ENCODE measurements at regions not wholly inside any gene's neighbourhood (a gene's known extent, or its start where the extent isn't known, plus 50 kb on each side); places are given as distances from the start of the nearest gene placed in this dataset.

DNA sequence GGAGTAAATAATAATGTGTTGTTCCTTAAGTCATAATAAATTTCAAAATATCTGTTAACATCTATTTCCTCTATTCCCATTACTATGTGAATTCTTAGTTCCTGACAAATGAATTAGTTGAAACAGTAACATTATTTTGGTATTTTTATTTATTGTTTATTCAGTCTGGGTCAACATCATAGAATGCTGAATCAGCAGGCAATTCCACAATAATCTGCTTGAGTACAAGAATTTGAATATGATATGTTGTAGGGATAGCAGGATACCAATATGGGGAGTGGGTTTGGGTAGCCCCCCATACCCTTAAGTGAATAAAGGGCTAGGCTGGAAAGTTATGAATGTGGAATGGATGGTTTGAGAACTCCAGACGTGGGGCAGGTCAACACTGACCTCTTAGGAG is 373.2 kb upstream of the CHD6 start:
- H3K9me3 ChIP-seq (ENCODE audit: control insufficient read depth in 2 of 2, insufficient read depth in 1 of 2, low read depth in 1 of 2, low read length in 1 of 2) = no peaks in the 10 kb centered on the region
- no peak for DNase-seq
- WGBS, 3 donors = 23 to 65% (median 23%) methylated on average over 1 of the region's 1 CpG
- no peaks in the 10 kb centered on the region for H3K4me1 ChIP-seq (ENCODE audit: control insufficient read depth in 3 of 3, insufficient read depth in 2 of 3, low read depth in 1 of 3, low read length in 2 of 3)
- H3K27me3 ChIP-seq (ENCODE audit: control insufficient read depth in 3 of 3, insufficient read depth in 3 of 3, low read length in 3 of 3) = no peaks in the 10 kb centered on the region
- FAIRE-seq = no peak
- no peak overlapping the region for H3K27ac ChIP-seq (ENCODE audit: low read depth in 1 of 3, low read length in 2 of 3)
- H3K4me3 ChIP-seq (ENCODE audit: low read depth in 1 of 3, low read length in 3 of 3) = no peak overlapping the region
- no peaks in the 10 kb centered on the region for H3K36me3 ChIP-seq (ENCODE audit: control insufficient read depth in 3 of 3, insufficient read depth in 2 of 3, low read depth in 1 of 3, low read length in 3 of 3)

DNA sequence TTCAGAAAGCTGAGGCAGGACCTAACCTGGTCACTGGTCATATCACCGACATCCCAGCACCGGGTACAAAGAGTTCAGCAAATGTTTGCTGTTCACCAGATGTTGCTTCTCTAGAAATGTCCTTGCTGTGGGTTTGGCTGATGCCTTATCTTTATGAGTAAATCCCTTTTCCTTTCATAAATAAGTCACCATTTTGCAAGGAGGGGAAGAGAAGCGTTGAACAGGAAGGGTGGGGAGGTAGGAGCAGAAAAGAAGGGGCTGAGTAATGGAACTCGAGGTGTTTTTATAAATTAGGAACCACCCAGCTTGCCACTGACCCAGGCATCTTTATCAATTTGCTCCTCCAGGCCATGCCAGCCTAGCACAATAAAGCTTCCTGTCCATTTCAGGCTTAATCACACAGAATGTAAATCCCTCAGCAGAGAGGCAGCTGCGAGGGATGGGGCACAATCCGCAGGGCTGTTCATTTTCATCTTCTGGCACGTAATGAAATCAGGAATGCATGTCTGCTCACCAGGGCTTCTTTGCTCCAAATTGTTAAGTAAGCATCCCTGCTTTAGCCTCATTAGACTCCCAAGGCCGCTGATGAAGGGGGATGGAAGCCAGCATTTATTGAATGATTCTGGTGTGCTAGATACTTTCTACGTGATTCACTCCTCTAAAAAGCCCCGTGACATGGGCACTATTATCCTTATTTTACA is 371.9 kb upstream of the CHD6 start:
- H3K4me1 ChIP-seq (ENCODE audit: control insufficient read depth in 3 of 3, insufficient read depth in 2 of 3, low read depth in 1 of 3, low read length in 2 of 3) = no peaks in the 10 kb centered on the region
- no peak overlapping the region for H3K4me3 ChIP-seq (ENCODE audit: low read depth in 1 of 3, low read length in 3 of 3)
- no peak overlapping the region for H3K27ac ChIP-seq (ENCODE audit: low read depth in 1 of 3, low read length in 2 of 3)
- FAIRE-seq = no peak
- H3K27me3 ChIP-seq (ENCODE audit: control insufficient read depth in 3 of 3, insufficient read depth in 3 of 3, low read length in 3 of 3) = no peaks in the 10 kb centered on the region
- H3K36me3 ChIP-seq (ENCODE audit: control insufficient read depth in 3 of 3, insufficient read depth in 2 of 3, low read depth in 1 of 3, low read length in 3 of 3) = no peaks in the 10 kb centered on the region
- 41 to 48% (median 44%) methylated on average over 10 of the region's 10 CpGs for WGBS, 3 donors
- DNase-seq = no peak
- peaks cover 0 to under 1% of the 10 kb centered on the region in 2 donors for H3K9me3 ChIP-seq (ENCODE audit: control insufficient read depth in 2 of 2, insufficient read depth in 1 of 2, low read depth in 1 of 2, low read length in 1 of 2)

DNA sequence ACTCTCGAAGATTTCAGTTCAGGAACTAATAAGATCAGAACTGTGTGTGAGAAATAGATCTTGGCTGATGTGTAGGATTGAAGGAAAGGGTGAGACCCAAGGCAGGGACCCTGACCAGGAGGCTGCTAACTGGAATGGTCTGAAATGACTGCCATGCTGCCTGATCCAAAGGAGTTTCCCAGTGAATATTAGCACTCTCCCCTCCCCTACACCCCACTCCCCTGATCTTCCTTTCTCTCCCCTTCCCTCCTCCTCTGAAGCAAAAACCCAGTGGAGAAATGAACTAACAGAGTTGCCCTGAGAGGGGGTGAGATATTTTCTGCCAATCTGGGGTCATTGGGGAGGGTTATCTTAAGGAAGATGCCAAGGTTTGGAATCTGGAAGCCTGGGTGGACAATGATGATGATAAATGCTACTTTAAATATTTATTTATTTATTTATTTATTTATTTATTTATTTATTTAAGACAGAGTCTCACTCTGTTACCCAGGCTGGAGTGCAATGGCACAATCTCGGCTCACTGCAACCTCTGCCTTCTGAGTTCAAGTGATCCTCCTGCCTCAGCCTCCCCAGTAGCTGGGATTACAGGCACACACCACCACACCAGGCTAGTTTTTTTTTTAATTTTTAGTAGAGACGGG is 371.0 kb upstream of the CHD6 start:
- Histone ChIP-seq H3K27me3 (ENCODE audit: control insufficient read depth in 3 of 3, insufficient read depth in 3 of 3, low read length in 3 of 3) (no peaks in the 10 kb centered on the region), H3K36me3 (ENCODE audit: control insufficient read depth in 3 of 3, insufficient read depth in 2 of 3, low read depth in 1 of 3, low read length in 3 of 3) (no peaks in the 10 kb centered on the region), H3K9me3 (ENCODE audit: control insufficient read depth in 2 of 2, insufficient read depth in 1 of 2, low read depth in 1 of 2, low read length in 1 of 2) (peaks cover 0 to 3% of the 10 kb centered on the region in 2 donors), H3K27ac (ENCODE audit: low read depth in 1 of 3, low read length in 2 of 3) (no peak overlapping the region), H3K4me3 (ENCODE audit: low read depth in 1 of 3, low read length in 3 of 3) (no peak overlapping the region), H3K4me1 (ENCODE audit: control insufficient read depth in 3 of 3, insufficient read depth in 2 of 3, low read depth in 1 of 3, low read length in 2 of 3) (no peaks in the 10 kb centered on the region)
- WGBS, 3 donors = 83 to 84% (median 83%) methylated on average over 3 of the region's 3 CpGs
- DNase-seq (no peak), FAIRE-seq (no peak)

DNA sequence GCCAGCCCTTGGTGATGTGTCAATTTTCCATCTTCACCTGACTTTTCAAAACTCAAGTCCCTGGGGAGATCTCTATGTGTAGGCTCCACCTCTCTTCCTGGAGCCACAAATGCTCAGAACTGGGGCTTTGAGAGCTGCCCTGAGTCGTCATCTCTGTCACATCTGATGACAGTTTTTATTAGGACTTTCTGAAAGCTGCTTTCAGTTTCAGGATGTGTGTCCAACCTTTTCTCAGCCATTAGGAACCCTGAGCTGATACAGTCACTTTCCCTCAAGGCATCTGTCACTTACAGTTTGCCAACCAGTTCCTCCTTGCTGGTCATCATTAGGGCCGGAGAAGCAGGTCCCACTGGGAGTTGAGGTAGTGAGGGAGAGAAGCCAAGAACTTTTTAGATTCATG is 365.9 kb upstream of the CHD6 start:
- WGBS, 3 donors = 42 to 69% (median 53%) methylated on average over 2 of the region's 2 CpGs
- Histone ChIP-seq H3K4me1 (ENCODE audit: control insufficient read depth in 3 of 3, insufficient read depth in 2 of 3, low read depth in 1 of 3, low read length in 2 of 3) (no peaks in the 10 kb centered on the region), H3K4me3 (ENCODE audit: low read depth in 1 of 3, low read length in 3 of 3) (no peak overlapping the region), H3K27me3 (ENCODE audit: control insufficient read depth in 3 of 3, insufficient read depth in 3 of 3, low read length in 3 of 3) (no peaks in the 10 kb centered on the region), H3K27ac (ENCODE audit: low read depth in 1 of 3, low read length in 2 of 3) (no peak overlapping the region), H3K36me3 (ENCODE audit: control insufficient read depth in 3 of 3, insufficient read depth in 2 of 3, low read depth in 1 of 3, low read length in 3 of 3) (no peaks in the 10 kb centered on the region), H3K9me3 (ENCODE audit: control insufficient read depth in 2 of 2, insufficient read depth in 1 of 2, low read depth in 1 of 2, low read length in 1 of 2) (peaks cover 0 to 3% of the 10 kb centered on the region in 2 donors)
- DNase-seq (no peak), FAIRE-seq (no peak)

DNA sequence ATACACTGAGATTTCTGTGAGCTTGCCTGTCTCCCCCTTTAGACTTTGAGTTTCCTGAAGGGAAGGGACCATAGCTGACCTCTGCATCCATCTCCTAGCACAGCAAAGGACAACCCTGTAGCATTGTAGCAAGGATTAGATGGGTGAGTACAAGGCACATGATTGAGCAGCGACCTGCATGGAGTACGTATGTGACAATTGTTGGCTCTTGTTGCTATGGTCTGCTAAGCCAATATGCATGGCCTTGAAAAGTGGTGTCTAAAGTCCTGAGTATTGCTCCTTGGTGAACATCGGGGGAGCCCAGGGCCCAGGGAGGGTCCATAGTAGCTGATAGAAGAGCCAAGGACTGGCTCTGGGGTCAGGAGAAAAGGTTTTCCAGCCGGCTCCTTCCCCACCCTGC is 365.0 kb upstream of the CHD6 start:
- FAIRE-seq (no peak), DNase-seq (no peak)
- Histone ChIP-seq H3K4me1 (ENCODE audit: control insufficient read depth in 3 of 3, insufficient read depth in 2 of 3, low read depth in 1 of 3, low read length in 2 of 3) (no peaks in the 10 kb centered on the region), H3K9me3 (ENCODE audit: control insufficient read depth in 2 of 2, insufficient read depth in 1 of 2, low read depth in 1 of 2, low read length in 1 of 2) (peaks cover 0 to 3% of the 10 kb centered on the region in 2 donors), H3K27me3 (ENCODE audit: control insufficient read depth in 3 of 3, insufficient read depth in 3 of 3, low read length in 3 of 3) (no peaks in the 10 kb centered on the region), H3K36me3 (ENCODE audit: control insufficient read depth in 3 of 3, insufficient read depth in 2 of 3, low read depth in 1 of 3, low read length in 3 of 3) (no peaks in the 10 kb centered on the region), H3K27ac (ENCODE audit: low read depth in 1 of 3, low read length in 2 of 3) (no peak overlapping the region), H3K4me3 (ENCODE audit: low read depth in 1 of 3, low read length in 3 of 3) (no peak overlapping the region)
- WGBS, 3 donors = 51 to 62% (median 57%) methylated on average over 4 of the region's 4 CpGs

DNA sequence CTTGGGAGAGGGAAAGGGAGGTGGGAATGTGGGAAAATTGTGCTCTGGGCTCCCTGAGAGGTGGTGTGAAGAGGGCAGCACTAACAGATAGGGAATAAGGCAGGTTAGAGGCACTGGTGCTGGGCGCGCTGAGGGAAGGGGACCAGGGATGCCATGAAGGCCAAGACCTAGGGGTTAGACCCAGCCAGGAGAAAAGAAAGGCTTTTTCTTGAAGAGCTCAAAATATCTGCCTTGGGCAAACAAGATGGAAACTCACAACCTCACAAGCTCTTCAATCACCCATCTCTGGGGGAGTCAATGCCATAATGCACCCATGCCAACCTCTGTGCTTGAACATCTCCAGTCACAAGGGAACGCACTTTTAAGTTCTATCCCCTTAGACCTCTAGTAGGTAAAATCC is 363.6 kb upstream of the CHD6 start:
- 95 to 99% (median 98%) methylated on average over 3 of the region's 3 CpGs for WGBS, 3 donors
- H3K9me3 ChIP-seq (ENCODE audit: control insufficient read depth in 2 of 2, insufficient read depth in 1 of 2, low read depth in 1 of 2, low read length in 1 of 2) = peaks cover 0 to 3% of the 10 kb centered on the region in 2 donors
- no peak for FAIRE-seq

DNA sequence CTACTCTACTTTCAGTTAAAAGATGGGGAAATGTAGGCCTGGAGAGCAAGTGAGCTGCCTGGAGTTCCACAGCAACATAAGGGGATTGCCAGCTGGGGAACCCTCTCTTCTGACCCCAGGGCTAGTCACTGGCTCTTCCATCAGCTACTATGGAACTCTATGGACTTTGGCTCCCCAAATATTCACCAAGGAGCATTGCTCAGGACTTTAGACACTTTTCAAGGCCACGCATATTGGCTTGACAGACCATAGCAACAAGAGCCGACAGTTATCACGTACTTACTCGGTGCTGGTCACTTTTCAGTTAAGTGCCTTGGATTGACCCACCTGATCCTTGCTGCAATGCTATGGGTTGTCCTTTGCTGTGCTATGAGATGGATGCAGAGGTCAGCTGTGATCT is 360.7 kb upstream of the CHD6 start:
- WGBS, 3 donors = 89 to 92% (median 90%) methylated on average over 4 of the region's 4 CpGs
- Histone ChIP-seq H3K27me3 (ENCODE audit: control insufficient read depth in 3 of 3, insufficient read depth in 3 of 3, low read length in 3 of 3) (no peaks in the 10 kb centered on the region), H3K27ac (ENCODE audit: low read depth in 1 of 3, low read length in 2 of 3) (no peak overlapping the region), H3K36me3 (ENCODE audit: control insufficient read depth in 3 of 3, insufficient read depth in 2 of 3, low read depth in 1 of 3, low read length in 3 of 3) (no peaks in the 10 kb centered on the region), H3K4me3 (ENCODE audit: low read depth in 1 of 3, low read length in 3 of 3) (no peak overlapping the region), H3K9me3 (ENCODE audit: control insufficient read depth in 2 of 2, insufficient read depth in 1 of 2, low read depth in 1 of 2, low read length in 1 of 2) (no peaks in the 10 kb centered on the region), H3K4me1 (ENCODE audit: control insufficient read depth in 3 of 3, insufficient read depth in 2 of 3, low read depth in 1 of 3, low read length in 2 of 3) (no peaks in the 10 kb centered on the region)
- DNase-seq (no peak), FAIRE-seq (no peak)

More for the DNA sequence above, 363.6 kb upstream of the CHD6 start:
- DNase-seq = no peak
- Histone ChIP-seq H3K36me3 (ENCODE audit: control insufficient read depth in 3 of 3, insufficient read depth in 2 of 3, low read depth in 1 of 3, low read length in 3 of 3) (no peaks in the 10 kb centered on the region), H3K4me1 (ENCODE audit: control insufficient read depth in 3 of 3, insufficient read depth in 2 of 3, low read depth in 1 of 3, low read length in 2 of 3) (no peaks in the 10 kb centered on the region), H3K4me3 (ENCODE audit: low read depth in 1 of 3, low read length in 3 of 3) (no peak overlapping the region), H3K27me3 (ENCODE audit: control insufficient read depth in 3 of 3, insufficient read depth in 3 of 3, low read length in 3 of 3) (no peaks in the 10 kb centered on the region), H3K27ac (ENCODE audit: low read depth in 1 of 3, low read length in 2 of 3) (no peak overlapping the region)

DNA sequence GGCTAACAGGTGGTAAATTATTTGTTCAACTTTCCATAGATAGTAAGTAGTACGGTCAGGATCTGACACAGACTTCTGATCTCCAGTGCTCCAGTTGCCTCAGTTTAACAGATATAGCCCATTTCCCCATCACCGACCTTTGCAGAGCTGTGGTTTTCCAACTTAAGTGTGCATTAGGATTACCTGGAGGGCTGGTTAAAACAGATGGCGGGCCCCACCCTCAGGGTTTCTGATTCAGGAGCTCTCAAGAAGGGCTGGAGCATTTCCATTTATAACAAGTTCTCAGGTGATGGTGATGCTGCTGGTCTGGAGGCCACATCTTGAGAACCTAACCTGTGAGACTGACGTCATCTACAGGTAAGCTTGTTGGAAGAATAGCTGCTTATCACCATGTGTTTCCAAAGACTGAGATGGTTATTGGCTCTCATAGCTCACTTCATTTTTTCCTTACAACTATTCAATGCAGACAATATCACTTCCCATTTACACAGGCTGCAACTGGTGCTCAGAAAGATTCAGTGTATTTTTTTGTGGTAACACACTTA is 360.1 kb upstream of the CHD6 start:
- DNase-seq (no peak), FAIRE-seq (no peak)
- H3K4me1 ChIP-seq (ENCODE audit: control insufficient read depth in 3 of 3, insufficient read depth in 2 of 3, low read depth in 1 of 3, low read length in 2 of 3) = no peaks in the 10 kb centered on the region
- H3K27ac ChIP-seq (ENCODE audit: low read depth in 1 of 3, low read length in 2 of 3) = no peak overlapping the region
- H3K4me3 ChIP-seq (ENCODE audit: low read depth in 1 of 3, low read length in 3 of 3) = no peak overlapping the region
- no peaks in the 10 kb centered on the region for H3K9me3 ChIP-seq (ENCODE audit: control insufficient read depth in 2 of 2, insufficient read depth in 1 of 2, low read depth in 1 of 2, low read length in 1 of 2)
- 83 to 85% (median 85%) methylated on average over 4 of the region's 4 CpGs for WGBS, 3 donors
- H3K36me3 ChIP-seq (ENCODE audit: control insufficient read depth in 3 of 3, insufficient read depth in 2 of 3, low read depth in 1 of 3, low read length in 3 of 3) = no peaks in the 10 kb centered on the region
- H3K27me3 ChIP-seq (ENCODE audit: control insufficient read depth in 3 of 3, insufficient read depth in 3 of 3, low read length in 3 of 3) = no peaks in the 10 kb centered on the region

Measured in small intestine (tissue), 7 donors.